Skeletal muscle satellite cell (primary cell): ENCODE measurements at regions not wholly inside any gene's neighbourhood (a gene's known extent, or its start where the extent isn't known, plus 50 kb on each side); places are given as distances from the start of the nearest gene placed in this dataset.
"Not testable (repeated sequence)": the region's sequence is repeated elsewhere in the genome, so short reads cannot be mapped to it uniquely, and the experiment has no call there.

Experiments used
- H3K27me3 ChIP-seq: 2 replicates; pipeline ENCODE4 v1.7.0; 2013; ENCODE audit warnings: low read length; ENCODE audit not compliant: control insufficient read depth, insufficient read depth
- H3K36me3 ChIP-seq: 2 replicates; pipeline ENCODE4 v1.7.0; 2013; ENCODE audit warnings: mild to moderate bottlenecking, control low read depth, low read length; ENCODE audit not compliant: insufficient read depth
- H3K4me1 ChIP-seq: 2 replicates; pipeline ENCODE4 v1.7.0; 2013; ENCODE audit warnings: low read length; ENCODE audit not compliant: control insufficient read depth, insufficient read depth
- H3K4me2 ChIP-seq: 2 replicates; pipeline ENCODE4 v1.7.0; 2013; ENCODE audit warnings: mild to moderate bottlenecking, low read length
- H3K4me3 ChIP-seq: 2 replicates; pipeline ENCODE4 v1.7.0; 2013; ENCODE audit warnings: low read length
- H3K9ac ChIP-seq: 2 replicates; pipeline ENCODE4 v1.7.0; 2013; ENCODE audit warnings: mild to moderate bottlenecking, low read depth, low read length, moderate library complexity
- H3K9me3 ChIP-seq: replicated peaks from 2 replicates; pipeline ENCODE4 v1.7.0; 2013; ENCODE audit warnings: mild to moderate bottlenecking, control low read depth, low read length

GRCh38 chr13:94851576-94851975, 139.2 kb upstream of the SOX21 start:
- no peaks in the 10 kb centered on the region for H3K36me3 ChIP-seq
- H3K9ac ChIP-seq, result no peak overlapping the region
- H3K4me3 ChIP-seq, result no peak overlapping the region

GRCh38 chr13:94849254-94849653, 136.9 kb upstream of the SOX21 start:
- H3K9ac ChIP-seq, result no peak overlapping the region
- no peaks in the 10 kb centered on the region for H3K4me1 ChIP-seq
- H3K4me3 ChIP-seq, result no peak overlapping the region
- no peaks in the 10 kb centered on the region for H3K27me3 ChIP-seq
- H3K36me3 ChIP-seq, result no peaks in the 10 kb centered on the region
- no peak overlapping the region for H3K4me2 ChIP-seq
- no peaks in the 10 kb centered on the region for H3K9me3 ChIP-seq

More at GRCh38 chr13:94851576-94851975, 139.2 kb upstream of the SOX21 start:
- Histone ChIP-seq H3K4me2 (no peak overlapping the region), H3K4me1 (no peaks in the 10 kb centered on the region), H3K9me3 (no peaks in the 10 kb centered on the region), H3K27me3 (peaks cover 4% of the 10 kb centered on the region)

GRCh38 chr13:94842901-94843300, 130.6 kb upstream of the SOX21 start:
- Histone ChIP-seq H3K9ac (no peak overlapping the region), H3K4me3 (no peak overlapping the region), H3K4me2 (no peak overlapping the region), H3K27me3 (peaks cover 10% of the 10 kb centered on the region), H3K9me3 (no peaks in the 10 kb centered on the region), H3K4me1 (no peaks in the 10 kb centered on the region), H3K36me3 (no peaks in the 10 kb centered on the region)

GRCh38 chr13:94837056-94837455, 124.7 kb upstream of the SOX21 start:
- H3K9ac ChIP-seq, H3K4me3 ChIP-seq, H3K36me3 ChIP-seq, H3K9me3 ChIP-seq, H3K27me3 ChIP-seq, H3K4me2 ChIP-seq, H3K4me1 ChIP-seq: not testable (repeated sequence)

- H3K4me2 ChIP-seq, result no peak overlapping the region
- peaks cover 24% of the 10 kb centered on the region for H3K27me3 ChIP-seq
- H3K36me3 ChIP-seq, result no peaks in the 10 kb centered on the region
- H3K4me3 ChIP-seq, result no peak overlapping the region
- no peaks in the 10 kb centered on the region for H3K4me1 ChIP-seq
- H3K9ac ChIP-seq, result no peak overlapping the region
- no peaks in the 10 kb centered on the region for H3K9me3 ChIP-seq
These were observed 117.6 kb upstream of the SOX21 start for GRCh38 chr13:94829837-94830365.

- Histone ChIP-seq H3K27me3 (peaks cover 28% of the 10 kb centered on the region), H3K9me3 (no peaks in the 10 kb centered on the region), H3K4me1 (no peaks in the 10 kb centered on the region), H3K9ac (no peak overlapping the region), H3K36me3 (no peaks in the 10 kb centered on the region), H3K4me2 (no peak overlapping the region), H3K4me3 (no peak overlapping the region)
These were observed 117.0 kb upstream of the SOX21 start for GRCh38 chr13:94829185-94829836.

GRCh38 chr13:94827566-94827965, 115.2 kb upstream of the SOX21 start:
- Histone ChIP-seq H3K36me3 (no peaks in the 10 kb centered on the region), H3K4me3 (no peak overlapping the region), H3K4me1 (no peaks in the 10 kb centered on the region), H3K9ac (no peak overlapping the region), H3K27me3 (peaks cover 29% of the 10 kb centered on the region), H3K9me3 (no peaks in the 10 kb centered on the region), H3K4me2 (no peak overlapping the region)

- H3K4me2 ChIP-seq, result no peak overlapping the region
- H3K9ac ChIP-seq, result no peak overlapping the region
- no peaks in the 10 kb centered on the region for H3K4me1 ChIP-seq
- H3K36me3 ChIP-seq, result no peaks in the 10 kb centered on the region
- H3K27me3 ChIP-seq, result peaks cover 29% of the 10 kb centered on the region
- no peak overlapping the region for H3K4me3 ChIP-seq
- no peaks in the 10 kb centered on the region for H3K9me3 ChIP-seq
These were observed 113.2 kb upstream of the SOX21 start for GRCh38 chr13:94825507-94825906.

- Histone ChIP-seq H3K36me3 (no peaks in the 10 kb centered on the region), H3K27me3 (peaks cover 29% of the 10 kb centered on the region), H3K9ac (no peak overlapping the region), H3K4me2 (no peak overlapping the region), H3K9me3 (no peaks in the 10 kb centered on the region), H3K4me3 (no peak overlapping the region), H3K4me1 (no peaks in the 10 kb centered on the region)
These were observed 112.3 kb upstream of the SOX21 start for GRCh38 chr13:94824601-94825000.

- Histone ChIP-seq H3K4me1 (no peaks in the 10 kb centered on the region), H3K36me3 (no peaks in the 10 kb centered on the region), H3K27me3 (peaks cover 11% of the 10 kb centered on the region), H3K9ac (no peak overlapping the region), H3K4me3 (no peak overlapping the region), H3K4me2 (no peak overlapping the region), H3K9me3 (no peaks in the 10 kb centered on the region)
These were observed 110.0 kb upstream of the SOX21 start for GRCh38 chr13:94822356-94822755.

- H3K9ac ChIP-seq, result no peak overlapping the region
- no peaks in the 10 kb centered on the region for H3K36me3 ChIP-seq
- H3K27me3 ChIP-seq, result peaks cover 4% of the 10 kb centered on the region
- no peaks in the 10 kb centered on the region for H3K9me3 ChIP-seq
- H3K4me2 ChIP-seq, result no peak overlapping the region
- no peak overlapping the region for H3K4me3 ChIP-seq
- no peaks in the 10 kb centered on the region for H3K4me1 ChIP-seq
These were observed 103.9 kb upstream of the SOX21 start for GRCh38 chr13:94816256-94816655.

- Histone ChIP-seq H3K4me1 (no peaks in the 10 kb centered on the region), H3K4me2 (no peak overlapping the region), H3K27me3 (peaks cover 4% of the 10 kb centered on the region), H3K9me3 (no peaks in the 10 kb centered on the region), H3K9ac (no peak overlapping the region), H3K36me3 (no peaks in the 10 kb centered on the region), H3K4me3 (no peak overlapping the region)
These were observed 101.7 kb upstream of the SOX21 start for GRCh38 chr13:94813920-94814475.
